ENCODE measurements at regions not wholly inside any gene's neighbourhood (a gene's known extent, or its start where the extent isn't known, plus 50 kb on each side); places are given as distances from the start of the nearest gene placed in this dataset.

GRCh38 chr3:194879991-194880939 lies 194.6 kb downstream of the FAM43A start:
- TF ChIP-seq FOXP2 (optimal IDR thresholded peaks at IDR 0.05; ENCODE audit: borderline replicate concordance, extremely low read depth, extremely low read length, insufficient read depth): no peak
- TF ChIP-seq POLR2AphosphoS5 (IDR thresholded peaks at IDR 0.05; ENCODE audit: low read depth, low read length): no peak
- TF ChIP-seq REST (IDR thresholded peaks at IDR 0.05; ENCODE audit: insufficient read depth in 1 of 2, low read depth in 2 of 2, low read length in 2 of 2): no peak
- no peak for TF ChIP-seq TAF1 (IDR thresholded peaks at IDR 0.05; ENCODE audit: borderline replicate concordance, insufficient read depth, low read length)
- no peak for TF ChIP-seq SIN3A (IDR thresholded peaks at IDR 0.05; ENCODE audit: borderline replicate concordance, insufficient read depth, low read length)

GRCh38 chr3:194880940-194881925 lies 195.6 kb downstream of the FAM43A start:
- no peak for TF ChIP-seq REST (IDR thresholded peaks at IDR 0.05; ENCODE audit: insufficient read depth in 1 of 2, low read depth in 2 of 2, low read length in 2 of 2)

GRCh38 chr3:194884649-194885315 lies 199.1 kb downstream of the FAM43A start:
- TF ChIP-seq POLR2AphosphoS5 (IDR thresholded peaks at IDR 0.05; ENCODE audit: low read depth, low read length) (no peak), REST (IDR thresholded peaks at IDR 0.05; ENCODE audit: insufficient read depth in 1 of 2, low read depth in 2 of 2, low read length in 2 of 2) (no peak), SIN3A (IDR thresholded peaks at IDR 0.05; ENCODE audit: borderline replicate concordance, insufficient read depth, low read length) (no peak), FOXP2 (optimal IDR thresholded peaks at IDR 0.05; ENCODE audit: borderline replicate concordance, extremely low read depth, extremely low read length, insufficient read depth) (no peak), TAF1 (IDR thresholded peaks at IDR 0.05; ENCODE audit: borderline replicate concordance, insufficient read depth, low read length) (no peak)

GRCh38 chr3:194885766-194886165 lies 200.1 kb downstream of the FAM43A start:
- TF ChIP-seq TAF1 (IDR thresholded peaks at IDR 0.05; ENCODE audit: borderline replicate concordance, insufficient read depth, low read length) (no peak), SIN3A (IDR thresholded peaks at IDR 0.05; ENCODE audit: borderline replicate concordance, insufficient read depth, low read length) (no peak), REST (IDR thresholded peaks at IDR 0.05; ENCODE audit: insufficient read depth in 1 of 2, low read depth in 2 of 2, low read length in 2 of 2) (no peak)

Data from PFSK-1 (cell line).